Mammary epithelial cell (primary cell): ENCODE measurements at regions not wholly inside any gene's neighbourhood (a gene's known extent, or its start where the extent isn't known, plus 50 kb on each side); places are given as distances from the start of the nearest gene placed in this dataset.

Experiments
- CTCF ChIP-seq, 2 donors: IDR thresholded peaks in 1 of 2; conservative IDR thresholded peaks in 1 of 2; 2 replicates each; pipeline ENCODE4 v1.5.1; 2011 to 2012; ENCODE audit warnings: inconsistent platforms in 2 of 2, low read length in 2 of 2, mild to moderate bottlenecking in 2 of 2, control low read depth in 1 of 2, low read depth in 1 of 2; ENCODE audit not compliant: insufficient read depth in 1 of 2; ENCODE audit errors: extremely low read depth in 1 of 2
- EZH2 ChIP-seq: IDR thresholded peaks from 2 replicates; pipeline ENCODE4 v1.6.1; 2012; ENCODE audit warnings: low read length, inconsistent platforms, borderline replicate concordance

- TF ChIP-seq CTCF (conservative IDR thresholded peaks at IDR 0.05 in 1 of 2, IDR thresholded peaks at IDR 0.05 in 1 of 2; ENCODE audit: extremely low read depth in 1 of 2, insufficient read depth in 1 of 2, low read depth in 1 of 2, low read length in 2 of 2) (no peak), EZH2 (no peak)
These were observed 145.9 kb upstream of the ADCY2 start for GRCh38 chr5:7250004-7250403.
